Gastroesophageal sphincter (tissue), 3 donors: ENCODE measurements at regions not wholly inside any gene's neighbourhood (a gene's known extent, or its start where the extent isn't known, plus 50 kb on each side); places are given as distances from the start of the nearest gene placed in this dataset.

Experiments
- CTCF ChIP-seq, 4 experiments: fragments of 200-600 bp in 2 of 4; fragments of 450-650 bp in 2 of 4; sonication (generic) in 1 of 4; IDR thresholded peaks; one replicate each; pipeline ENCODE4 v1.5.1; 2017 to 2019; ENCODE audit warnings: antibody characterized with exemption in 4 of 4, mild to moderate bottlenecking in 2 of 4, moderate library complexity in 2 of 4
- EP300 ChIP-seq: sonication (generic); formaldehyde crosslinking; IDR thresholded peaks from one replicate; pipeline ENCODE4 v1.6.1; 2017; ENCODE audit warnings: antibody characterized with exemption, mild to moderate bottlenecking
- POLR2A ChIP-seq, 2 donors: fragments of 450-650 bp; IDR thresholded peaks; one replicate each; pipeline ENCODE4 v1.6.1; 2017; ENCODE audit warnings: antibody characterized with exemption in 2 of 2, mild to moderate bottlenecking in 2 of 2, moderate library complexity in 1 of 2
- POLR2AphosphoS5 ChIP-seq: sonication (generic); formaldehyde crosslinking; IDR thresholded peaks from one replicate; pipeline ENCODE4 v1.6.1; 2017; ENCODE audit warnings: antibody characterized with exemption

- TF ChIP-seq CTCF (IDR thresholded peaks at IDR 0.05) (no peak), POLR2A (IDR thresholded peaks at IDR 0.05) (no peak), POLR2AphosphoS5 (no peak), EP300 (no peak)
These were observed 320.1 kb upstream of the TARS1 start for GRCh38 chr5:33120671-33121070.
